ENCODE measurements at regions not wholly inside any gene's neighbourhood (a gene's known extent, or its start where the extent isn't known, plus 50 kb on each side); places are given as distances from the start of the nearest gene placed in this dataset.

DNA sequence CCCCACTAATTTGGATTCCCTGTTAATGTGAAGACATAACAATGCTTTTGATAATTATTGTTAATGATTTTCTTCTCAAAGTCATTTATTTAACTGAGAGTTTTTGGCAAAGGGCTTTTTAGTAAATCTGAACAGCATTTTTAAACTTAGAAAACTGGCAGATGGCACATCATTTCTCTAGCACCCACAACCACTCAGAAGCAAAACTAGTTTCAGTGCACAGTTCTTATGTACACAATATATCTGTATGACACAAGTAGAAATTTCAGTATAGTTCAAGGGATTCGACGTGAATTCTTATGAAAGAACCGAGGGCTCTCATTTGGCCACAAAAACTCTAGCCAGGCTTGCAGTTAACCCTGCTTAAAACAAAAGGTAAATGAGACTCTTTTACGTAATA lies 231.4 kb upstream of the CDH9 start:
- Histone ChIP-seq H3K27me3 (ENCODE audit: control insufficient read depth, insufficient read depth, low read length) (no peaks in the 10 kb centered on the region), H3K4me3 (ENCODE audit: low read depth, low read length) (no peak overlapping the region), H3K9me3 (ENCODE audit: control insufficient read depth, insufficient read depth, low read length) (peaks cover 5% of the 10 kb centered on the region; the same call in 1 of the 2 replicates), H3K27ac (ENCODE audit: low read depth, low read length) (no peak overlapping the region)
- TF ChIP-seq, protein P1, sequence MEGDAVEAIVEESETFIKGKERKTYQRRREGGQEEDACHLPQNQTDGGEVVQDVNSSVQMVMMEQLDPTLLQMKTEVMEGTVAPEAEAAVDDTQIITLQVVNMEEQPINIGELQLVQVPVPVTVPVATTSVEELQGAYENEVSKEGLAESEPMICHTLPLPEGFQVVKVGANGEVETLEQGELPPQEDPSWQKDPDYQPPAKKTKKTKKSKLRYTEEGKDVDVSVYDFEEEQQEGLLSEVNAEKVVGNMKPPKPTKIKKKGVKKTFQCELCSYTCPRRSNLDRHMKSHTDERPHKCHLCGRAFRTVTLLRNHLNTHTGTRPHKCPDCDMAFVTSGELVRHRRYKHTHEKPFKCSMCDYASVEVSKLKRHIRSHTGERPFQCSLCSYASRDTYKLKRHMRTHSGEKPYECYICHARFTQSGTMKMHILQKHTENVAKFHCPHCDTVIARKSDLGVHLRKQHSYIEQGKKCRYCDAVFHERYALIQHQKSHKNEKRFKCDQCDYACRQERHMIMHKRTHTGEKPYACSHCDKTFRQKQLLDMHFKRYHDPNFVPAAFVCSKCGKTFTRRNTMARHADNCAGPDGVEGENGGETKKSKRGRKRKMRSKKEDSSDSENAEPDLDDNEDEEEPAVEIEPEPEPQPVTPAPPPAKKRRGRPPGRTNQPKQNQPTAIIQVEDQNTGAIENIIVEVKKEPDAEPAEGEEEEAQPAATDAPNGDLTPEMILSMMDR (IDR thresholded peaks at IDR 0.05; ENCODE audit: low read depth, low read length) = no peak
- CTCF ChIA-PET = no interaction called here
- POLR2A ChIA-PET = no interaction called here
- DNase-seq (ENCODE audit: low read depth, low spot score) = no peak

DNA sequence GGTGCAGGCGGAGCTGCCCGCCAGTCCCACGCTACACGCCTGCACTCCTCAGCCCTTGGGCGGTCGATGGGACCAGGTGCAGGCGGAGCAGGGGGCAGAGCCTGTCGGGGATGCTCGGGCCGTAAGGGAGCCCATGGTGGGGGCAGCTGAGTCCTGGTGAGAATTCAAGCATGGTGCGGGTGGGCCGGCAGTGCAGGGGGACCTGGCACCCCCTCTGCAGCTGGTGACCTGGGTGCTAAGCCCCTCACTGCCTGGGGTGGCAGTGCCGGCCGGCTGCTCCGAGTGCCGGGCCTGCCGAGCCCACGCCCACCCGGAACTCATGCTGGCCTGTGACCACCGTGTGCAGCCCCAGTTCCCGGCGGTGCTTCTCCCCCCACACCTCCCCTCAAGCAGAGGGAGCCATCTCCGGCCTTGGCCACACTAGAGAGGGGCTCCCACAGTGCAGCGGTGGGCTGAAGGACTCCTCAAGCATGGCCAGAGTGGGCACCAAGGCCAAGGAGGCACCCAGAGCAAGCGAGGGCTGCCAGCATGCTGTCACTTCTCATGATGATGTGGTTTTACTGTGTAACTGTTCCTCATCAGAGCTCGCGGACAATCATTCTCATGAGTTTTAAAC lies 228.9 kb upstream of the CDH9 start:
- H3K27me3 ChIP-seq (ENCODE audit: control insufficient read depth, insufficient read depth, low read length) = no peaks in the 10 kb centered on the region
- H3K27ac ChIP-seq (ENCODE audit: low read depth, low read length) = no peak overlapping the region
- no peak overlapping the region for H3K4me3 ChIP-seq (ENCODE audit: low read depth, low read length)
- TF ChIP-seq, protein P1 (IDR thresholded peaks at IDR 0.05; ENCODE audit: low read depth, low read length) = no peak
- no peak for DNase-seq (ENCODE audit: low read depth, low spot score)
- POLR2A ChIA-PET = no interaction called here
- CTCF ChIA-PET = no interaction called here
- H3K9me3 ChIP-seq (ENCODE audit: control insufficient read depth, insufficient read depth, low read length) = peaks cover 9% of the 10 kb centered on the region

DNA sequence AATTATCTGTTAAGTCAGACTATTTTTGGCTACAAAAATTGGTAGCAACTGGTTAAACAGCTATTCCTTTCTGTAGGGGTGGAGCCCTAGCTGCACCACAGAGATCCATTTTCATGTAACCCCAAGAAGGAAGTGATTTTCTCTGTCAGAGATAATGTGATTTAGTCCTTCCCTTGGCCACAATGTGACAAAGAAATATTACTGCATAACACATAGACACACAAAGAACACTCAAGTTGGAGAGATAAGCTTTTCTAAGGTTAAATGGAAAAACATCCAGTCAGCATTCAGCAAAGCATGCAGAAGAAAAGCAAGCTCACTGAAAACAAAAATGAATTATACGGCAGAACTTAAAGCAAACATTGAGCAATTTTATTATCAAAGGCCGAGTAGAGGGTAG lies 227.8 kb upstream of the CDH9 start:
- Histone ChIP-seq H3K27me3 (ENCODE audit: control insufficient read depth, insufficient read depth, low read length) (no peaks in the 10 kb centered on the region), H3K4me3 (ENCODE audit: low read depth, low read length) (no peak overlapping the region), H3K9me3 (ENCODE audit: control insufficient read depth, insufficient read depth, low read length) (peaks cover 9% of the 10 kb centered on the region), H3K27ac (ENCODE audit: low read depth, low read length) (no peak overlapping the region)
- TF ChIP-seq, protein P1 (IDR thresholded peaks at IDR 0.05; ENCODE audit: low read depth, low read length) = no peak
- ChIA-PET POLR2A (no interaction called here), CTCF (no interaction called here)
- no peak for DNase-seq (ENCODE audit: low read depth, low spot score)

DNA sequence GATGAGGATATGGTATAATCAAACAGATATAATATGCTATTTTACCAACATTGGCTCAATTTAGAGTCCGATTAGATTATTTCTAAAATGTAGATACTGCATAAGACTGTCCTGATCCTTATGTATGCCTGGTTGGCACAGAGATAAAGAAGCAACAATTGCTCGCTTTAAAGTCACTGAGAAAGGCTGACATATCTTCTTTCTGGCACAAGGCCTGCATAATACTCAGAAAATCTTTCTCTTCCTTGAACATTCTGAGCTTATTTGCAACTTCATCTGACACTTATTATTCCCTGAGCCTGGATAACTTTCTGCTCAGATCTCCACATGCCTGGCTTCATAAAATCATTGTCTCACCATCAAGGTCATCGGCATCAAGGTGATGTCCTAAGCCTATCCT lies 219.3 kb upstream of the CDH9 start:
- ChIA-PET POLR2A (no interaction called here), CTCF (no interaction called here)
- Histone ChIP-seq H3K27ac (ENCODE audit: low read depth, low read length) (no peak overlapping the region), H3K4me3 (ENCODE audit: low read depth, low read length) (no peak overlapping the region), H3K27me3 (ENCODE audit: control insufficient read depth, insufficient read depth, low read length) (no peaks in the 10 kb centered on the region), H3K9me3 (ENCODE audit: control insufficient read depth, insufficient read depth, low read length) (no peaks in the 10 kb centered on the region)
- TF ChIP-seq, protein P1 (IDR thresholded peaks at IDR 0.05; ENCODE audit: low read depth, low read length) = no peak
- no peak for DNase-seq (ENCODE audit: low read depth, low spot score)

DNA sequence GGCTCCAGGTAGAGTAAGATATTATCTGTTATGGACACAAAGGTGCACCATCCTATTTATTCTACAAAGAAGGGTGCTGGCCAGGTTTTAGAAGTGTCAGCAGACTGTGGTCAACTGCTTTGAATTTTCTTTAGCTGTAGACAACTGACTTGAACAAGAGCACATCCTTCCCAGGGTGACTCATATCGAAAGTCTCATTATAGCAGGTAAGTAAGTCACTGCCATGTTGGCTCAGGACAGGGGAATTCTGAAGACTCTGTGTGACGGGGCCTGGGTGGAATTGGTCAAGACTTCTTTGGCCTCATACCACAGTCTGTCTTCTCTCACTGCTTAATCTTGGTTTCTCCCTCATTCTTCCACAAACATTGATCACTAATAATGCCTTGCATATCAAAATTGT lies 214.5 kb upstream of the CDH9 start:
- DNase-seq (ENCODE audit: low read depth, low spot score) = no peak
- ChIA-PET CTCF (no interaction called here), POLR2A (no interaction called here)
- Histone ChIP-seq H3K27ac (ENCODE audit: low read depth, low read length) (no peak overlapping the region), H3K27me3 (ENCODE audit: control insufficient read depth, insufficient read depth, low read length) (no peaks in the 10 kb centered on the region), H3K9me3 (ENCODE audit: control insufficient read depth, insufficient read depth, low read length) (no peaks in the 10 kb centered on the region), H3K4me3 (ENCODE audit: low read depth, low read length) (no peak overlapping the region)
- TF ChIP-seq, protein P1 (IDR thresholded peaks at IDR 0.05; ENCODE audit: low read depth, low read length) = no peak
